CD14-positive monocyte (primary cell): ENCODE measurements at regions not wholly inside any gene's neighbourhood (a gene's known extent, or its start where the extent isn't known, plus 50 kb on each side); places are given as distances from the start of the nearest gene placed in this dataset.

Experiments used
- DNase-seq, 3 donors: peaks; one replicate each; pipeline ENCODE4 v3.0.0-alpha.2; 2011 to 2022
- H2AFZ ChIP-seq: 2 replicates; pipeline ENCODE4 v1.6.0; 2012; ENCODE audit warnings: mild to moderate bottlenecking, low read depth, low read length, inconsistent platforms; ENCODE audit not compliant: insufficient read depth, poor library complexity, severe bottlenecking
- H3K27ac ChIP-seq, 2 donors: 1 replicate in 1 of 2; 2 replicates in 1 of 2; pipeline ENCODE4 v1.5.1; 2012 to 2013; ENCODE audit warnings: low read length in 2 of 2, control low read depth in 1 of 2, inconsistent platforms in 1 of 2, low read depth in 1 of 2, mild to moderate bottlenecking in 1 of 2
- H3K27me3 ChIP-seq, 2 donors: one replicate each; pipeline versions ENCODE4 v1.6.0 to v1.6.1; 2011 to 2013; ENCODE audit warnings: low read length in 2 of 2; ENCODE audit not compliant: control insufficient read depth in 2 of 2, insufficient read depth in 2 of 2
- H3K36me3 ChIP-seq, 2 donors: replicated peaks in 1 of 2; 1 replicate in 1 of 2; 2 replicates in 1 of 2; pipeline versions ENCODE4 v1.5.1 to v1.6.1; 2012 to 2013; ENCODE audit warnings: low read length in 2 of 2, control low read depth in 1 of 2, inconsistent platforms in 1 of 2, mild to moderate bottlenecking in 1 of 2; ENCODE audit not compliant: insufficient read depth in 2 of 2, control insufficient read depth in 1 of 2
- H3K4me1 ChIP-seq, 2 donors: 1 replicate in 1 of 2; 2 replicates in 1 of 2; pipeline versions ENCODE4 v1.5.1 to v1.6.1; 2012 to 2013; ENCODE audit warnings: low read length in 2 of 2, control low read depth in 1 of 2, inconsistent platforms in 1 of 2, mild to moderate bottlenecking in 1 of 2, moderate library complexity in 1 of 2; ENCODE audit not compliant: insufficient read depth in 2 of 2, control insufficient read depth in 1 of 2
- H3K4me2 ChIP-seq: replicated peaks from 2 replicates; pipeline ENCODE3; 2012; ENCODE audit warnings: low read length, moderate library complexity, mild to moderate bottlenecking; ENCODE audit not compliant: poor library complexity, severe bottlenecking; ENCODE audit errors: extremely low read depth
- H3K4me3 ChIP-seq, 3 experiments: fragments of 200-600 bp in 1 of 3; sonication (generic) in 1 of 3; replicated peaks in 1 of 3; 1 replicate in 2 of 3; 2 replicates in 1 of 3; pipeline ENCODE4 v1.5.1; 2011 to 2013; ENCODE audit warnings: low read length in 3 of 3, mild to moderate bottlenecking in 3 of 3, control low read depth in 2 of 3, low read depth in 2 of 3, inconsistent platforms in 1 of 3, moderate library complexity in 1 of 3
- H3K79me2 ChIP-seq: 2 replicates; pipeline ENCODE4 v1.6.0; 2012; ENCODE audit warnings: mild to moderate bottlenecking, control low read depth, inconsistent platforms, low read length, moderate library complexity; ENCODE audit not compliant: insufficient read depth
- H3K9ac ChIP-seq: 2 replicates; pipeline ENCODE4 v1.6.0; 2017; ENCODE audit warnings: low read length, mild to moderate bottlenecking; ENCODE audit not compliant: insufficient read depth, poor library complexity, severe bottlenecking
- H3K9me3 ChIP-seq, 2 donors: replicated peaks in 1 of 2; 1 replicate in 1 of 2; 2 replicates in 1 of 2; pipeline versions ENCODE4 v1.5.1 to v1.6.1; 2012 to 2013; ENCODE audit warnings: low read length in 2 of 2, control low read depth in 1 of 2; ENCODE audit not compliant: control insufficient read depth in 1 of 2, insufficient read depth in 1 of 2
- H4K20me1 ChIP-seq: 2 replicates; pipeline ENCODE4 v1.6.0; 2012; ENCODE audit warnings: mild to moderate bottlenecking, low read length, control low read depth, moderate library complexity; ENCODE audit not compliant: insufficient read depth
- H3K27ac Mint-ChIP-seq, 7 donors: one replicate each; pipeline ENCODE4 v1.8.0; 2020; ENCODE audit warnings: mild to moderate bottlenecking in 7 of 7, mixed read lengths in 7 of 7, moderate library complexity in 6 of 7, inconsistent platforms in 2 of 7
- H3K27me3 Mint-ChIP-seq, 3 donors: one replicate each; pipeline ENCODE4 v1.8.0; 2021 to 2022; ENCODE audit warnings: low read depth in 3 of 3, mild to moderate bottlenecking in 3 of 3, mixed read lengths in 3 of 3, moderate library complexity in 3 of 3, inconsistent platforms in 1 of 3
- H3K36me3 Mint-ChIP-seq, 2 donors: one replicate each; pipeline ENCODE4 v1.8.0; 2020; ENCODE audit warnings: mixed read lengths in 2 of 2, inconsistent platforms in 1 of 2, mild to moderate bottlenecking in 1 of 2
- H3K4me1 Mint-ChIP-seq: one replicate; pipeline ENCODE4 v1.8.0; 2020; ENCODE audit warnings: mild to moderate bottlenecking, mixed read lengths
- H3K4me3 Mint-ChIP-seq, 2 donors: one replicate each; pipeline ENCODE4 v1.8.0; 2020; ENCODE audit warnings: mild to moderate bottlenecking in 2 of 2, mixed read lengths in 2 of 2, moderate library complexity in 1 of 2
- H3K9me3 Mint-ChIP-seq, 7 donors: one replicate each; pipeline ENCODE4 v1.8.0; 2020 to 2022; ENCODE audit warnings: mixed read lengths in 7 of 7, mild to moderate bottlenecking in 6 of 7, moderate library complexity in 6 of 7, inconsistent platforms in 2 of 7
- CTCF ChIP-seq: fragments of 200-600 bp; IDR thresholded peaks from one replicate; pipeline ENCODE4 v1.8.0; 2022; ENCODE audit warnings: antibody characterized with exemption, mild to moderate bottlenecking
- WGBS: methylation state at CpG from one replicate; pipeline ENCODE4 v1.1.5; 2013; ENCODE audit warnings: missing lambda C conversion rate; ENCODE audit not compliant: insufficient coverage; 5-methylcytosine and 5-hydroxymethylcytosine counted together
- intact Hi-C, 2 donors: fragments of 100-400 bp; cut with micrococcal nuclease; formaldehyde crosslinking; loops; one replicate each; pipeline versions ENCODE4 v1.15.0 to v1.15.1; 2023

- TF ChIP-seq CTCF = no peak
- Histone ChIP-seq H3K9me3 (no peaks in the 10 kb centered on the region), H3K27me3 (peaks cover 6 to 7% of the 10 kb centered on the region in 2 donors), H3K79me2 (no peaks in the 10 kb centered on the region), H3K4me1 (no peaks in the 10 kb centered on the region), H3K27ac (no peak overlapping the region), H3K4me3 (no peak overlapping the region), H3K36me3 (no peaks in the 10 kb centered on the region), H3K4me2 (no peak overlapping the region), H3K9ac (no peak overlapping the region), H2AFZ (no peak overlapping the region), H4K20me1 (no peaks in the 10 kb centered on the region)
- 37% methylated on average over 5 of the region's 6 CpGs for WGBS
- no peaks in the 10 kb centered on the region for H3K4me1 Mint-ChIP-seq
- peaks cover 0 to 8% (median 2%) of the 10 kb centered on the region in 7 donors for H3K9me3 Mint-ChIP-seq
- H3K27ac Mint-ChIP-seq = no peak overlapping the region
- peaks cover 7 to 32% (median 21%) of the 10 kb centered on the region in 3 donors for H3K27me3 Mint-ChIP-seq
- no peak for DNase-seq
- intact Hi-C loops = no loop called here
- H3K36me3 Mint-ChIP-seq = no peaks in the 10 kb centered on the region
- no peak overlapping the region for H3K4me3 Mint-ChIP-seq
These were observed 520.7 kb downstream of the QKI start for GRCh38 chr6:163935158-163935762.

- Mint-ChIP-seq H3K36me3 (no peaks in the 10 kb centered on the region), H3K27me3 (peaks cover 4 to 14% (median 4%) of the 10 kb centered on the region in 3 donors), H3K9me3 (peaks cover 0 to 5% (median 0%) of the 10 kb centered on the region in 7 donors), H3K27ac (no peak overlapping the region), H3K4me1 (no peaks in the 10 kb centered on the region), H3K4me3 (no peak overlapping the region)
- Histone ChIP-seq H3K9me3 (no peaks in the 10 kb centered on the region), H3K4me1 (no peaks in the 10 kb centered on the region), H3K9ac (no peak overlapping the region), H3K4me2 (no peak overlapping the region), H4K20me1 (no peaks in the 10 kb centered on the region), H3K27ac (no peak overlapping the region), H3K27me3 (peaks cover 0 to 3% of the 10 kb centered on the region in 2 donors), H3K79me2 (no peaks in the 10 kb centered on the region), H3K36me3 (no peaks in the 10 kb centered on the region), H3K4me3 (no peak overlapping the region), H2AFZ (no peak overlapping the region)
- TF ChIP-seq CTCF = no peak
- WGBS = 94% methylated on average over 4 of the region's 6 CpGs
- intact Hi-C loops = no loop called here
- DNase-seq = no peak
These were observed 515.5 kb downstream of the QKI start for GRCh38 chr6:163930012-163930411.
